ENCODE measurements at regions not wholly inside any gene's neighbourhood (a gene's known extent, or its start where the extent isn't known, plus 50 kb on each side); places are given as distances from the start of the nearest gene placed in this dataset.

GRCh38 chr13:71977028-71977427 is 110.0 kb upstream of the DACH1 start (continued):
- no peak for TF ChIP-seq E4F1 (IDR thresholded peaks at IDR 0.05; ENCODE audit: borderline replicate concordance, partially characterized antibody)

GRCh38 chr13:71967990-71968389 is 101.0 kb upstream of the DACH1 start:
- CTCF ChIA-PET = no interaction called here
- POLR2A ChIA-PET = no interaction called here
- no peaks in the 10 kb centered on the region for H3K36me3 ChIP-seq (ENCODE audit: control insufficient read depth in 2 of 2, insufficient read depth in 2 of 2, low read length in 1 of 2)
- no peak overlapping the region for H3K4me3 ChIP-seq
- SMC1A ChIA-PET (ENCODE audit: uncharacterized antibody, unreplicated experiment) = interaction anchor here (0.5 kb wide), 1 partner anchor 14 kb away, joined by 3 read pairs; no protein-coding TSS in a partner anchor
- 33% methylated on average over 5 of the region's 5 CpGs for WGBS (ENCODE audit: insufficient coverage, insufficient replicate concordance, low lambda C conversion rate, missing lambda C conversion rate)
- intact Hi-C loops (cut with micrococcal nuclease; ENCODE audit: unreplicated experiment) = no loop called here
- FAIRE-seq (no peak), DNase-seq (ENCODE audit: low read depth, low spot score) (no peak), ATAC-seq (no peak)
- no peak overlapping the region for H2AFZ ChIP-seq (ENCODE audit: control insufficient read depth, low read depth, low read length)
- BruUV-seq (replicated peaks) = no TSS peak
- no peaks in the 10 kb centered on the region for H4K20me1 ChIP-seq (ENCODE audit: control insufficient read depth, insufficient read depth)
- in situ Hi-C loops (cut with MboI) = no loop called here
- H3K4me2 ChIP-seq (ENCODE audit: control insufficient read depth, insufficient read depth) = no peak overlapping the region
- no peaks in the 10 kb centered on the region; a peak in 1 of 4 replicates for H3K27me3 ChIP-seq (replicated peaks in 1 of 2; ENCODE audit: control insufficient read depth in 2 of 2, insufficient read depth in 2 of 2, low read length in 1 of 2)
- no peak overlapping the region for H3K27ac ChIP-seq (ENCODE audit: control insufficient read depth, insufficient read depth)
- RAD21 ChIA-PET (ENCODE audit: unreplicated experiment) = no interaction called here
- H3K4me1 ChIP-seq (ENCODE audit: control insufficient read depth, insufficient read depth, low read length) = no peaks in the 10 kb centered on the region
- H3K9ac ChIP-seq (ENCODE audit: control insufficient read depth, insufficient read depth, low read length) = no peak overlapping the region
- no peaks in the 10 kb centered on the region for H3K79me2 ChIP-seq (ENCODE audit: control insufficient read depth, insufficient read depth, low read length)
- H3K9me3 ChIP-seq (replicated peaks; ENCODE audit: control insufficient read depth, insufficient read depth, low read length) = no peaks in the 10 kb centered on the region
- TF ChIP-seq PRDM15 (CRISPR knock-in tag; IDR thresholded peaks at IDR 0.05) (no peak), E4F1 (IDR thresholded peaks at IDR 0.05; ENCODE audit: borderline replicate concordance, partially characterized antibody) (no peak), PML (IDR thresholded peaks at IDR 0.05; ENCODE audit: low read length) (no peak), KAT2A (conservative IDR thresholded peaks at IDR 0.05; ENCODE audit: control insufficient read depth, low read depth, low read length) (no peak), NR2C2 (IDR thresholded peaks at IDR 0.05; ENCODE audit: borderline replicate concordance, control insufficient read depth, insufficient read length, low read depth) (no peak), SMAD1 (IDR thresholded peaks at IDR 0.05; ENCODE audit: low read depth, partially characterized antibody) (no peak), IKZF2 (IDR thresholded peaks at IDR 0.05) (no peak), POLR2A (IDR thresholded peaks at IDR 0.05; ENCODE audit: low read depth, low read length) (no peak), CHD1 (IDR thresholded peaks at IDR 0.05; ENCODE audit: low read depth, low read length) (no peak), IRF3 (IDR thresholded peaks at IDR 0.05) (no peak), CHD4 (IDR thresholded peaks at IDR 0.05) (no peak), FOS (IDR thresholded peaks at IDR 0.05; ENCODE audit: borderline replicate concordance, extremely low read depth, insufficient read length) (no peak), TCF12 (IDR thresholded peaks at IDR 0.05; ENCODE audit: low read depth, low read length) (no peak), BACH1 (IDR thresholded peaks at IDR 0.05; ENCODE audit: borderline replicate concordance) (no peak)
